ENCODE measurements at regions not wholly inside any gene's neighbourhood (a gene's known extent, or its start where the extent isn't known, plus 50 kb on each side); places are given as distances from the start of the nearest gene placed in this dataset.

- TF ChIP-seq CTCF (IDR thresholded peaks at IDR 0.05): no peak
- no peak for TF ChIP-seq POLR2A (IDR thresholded peaks at IDR 0.05)
Measured at GRCh38 chr10:78262860-78263259, 229.2 kb downstream of the RPS24 start.

All from right lobe of liver (tissue), 4 donors.